Panc1 (cell line): ENCODE measurements at regions not wholly inside any gene's neighbourhood (a gene's known extent, or its start where the extent isn't known, plus 50 kb on each side); places are given as distances from the start of the nearest gene placed in this dataset.

Experiments used
- ATAC-seq: fragments of 200-7000 bp; cut with Tn5 transposase; 2 replicates; pipeline ENCODE4 v1.9.1; 2020; ENCODE audit warnings: mild to moderate bottlenecking, moderate library complexity
- BruUV-seq: library from RNA; stranded (reverse); fragments of 400-500 nt; replicated peaks from 2 replicates; lab custom pipeline; 2021; lab: Mats Ljungman, UMichigan
- CTCF ChIA-PET: fragments of 300-600 bp; sonication (Branson Sonifier 250); formaldehyde crosslinking; loops from one replicate; lab custom pipeline; 2022; ENCODE audit warnings: antibody characterized with exemption; lab: Charles Lee
- POLR2A ChIA-PET: fragments of 300-600 bp; sonication (Branson Sonifier 250); formaldehyde crosslinking; loops from one replicate; lab custom pipeline; 2022; ENCODE audit warnings: antibody characterized with exemption; lab: Charles Lee
- DNase-seq: peaks from one replicate; pipeline ENCODE4 v3.0.0-alpha.2; 2010; ENCODE audit warnings: low read depth, low spot score
- H3K27ac ChIP-seq: 2 replicates; pipeline ENCODE4 v1.5.1; 2011; ENCODE audit warnings: mild to moderate bottlenecking, low read length, inconsistent platforms
- H3K27me3 ChIP-seq: fragments of 200-500 bp; sonication (Bioruptor generic); 2 replicates; pipeline ENCODE4 v1.6.0; 2014; ENCODE audit warnings: low read length, inconsistent platforms; ENCODE audit not compliant: control insufficient read depth, insufficient read depth
- H3K36me3 ChIP-seq: fragments of 200-500 bp; sonication (Bioruptor generic); 2 replicates; pipeline ENCODE4 v1.5.1; 2014; ENCODE audit warnings: inconsistent platforms, mild to moderate bottlenecking, low read length, moderate library complexity; ENCODE audit not compliant: control insufficient read depth, insufficient read depth
- H3K4me1 ChIP-seq: 2 replicates; pipeline ENCODE4 v1.5.1; 2011; ENCODE audit warnings: inconsistent platforms, mild to moderate bottlenecking, low read length, moderate library complexity; ENCODE audit not compliant: control insufficient read depth, insufficient read depth
- H3K4me3 ChIP-seq, 2 experiments: 2 replicates each; pipeline ENCODE4 v1.5.1; 2011 to 2012; ENCODE audit warnings: low read depth in 2 of 2, low read length in 2 of 2, mild to moderate bottlenecking in 2 of 2, inconsistent platforms in 1 of 2, moderate library complexity in 1 of 2
- H3K9me3 ChIP-seq: fragments of 200-500 bp; sonication (Bioruptor generic); 2 replicates; pipeline ENCODE4 v1.5.1; 2014; ENCODE audit warnings: low read depth, mild to moderate bottlenecking, inconsistent platforms, low read length, moderate library complexity; ENCODE audit not compliant: control insufficient read depth, insufficient read depth
- CTCF ChIP-seq: fragments of 450-650 bp; IDR thresholded peaks from 2 replicates; pipeline ENCODE4 v1.5.1; 2017; ENCODE audit warnings: mild to moderate bottlenecking
- POLR2AphosphoS5 ChIP-seq: IDR thresholded peaks from 2 replicates; pipeline ENCODE4 v1.6.1; 2012; ENCODE audit warnings: mild to moderate bottlenecking, low read depth, low read length, moderate library complexity
- SIN3A ChIP-seq: IDR thresholded peaks from 2 replicates; pipeline ENCODE4 v1.6.1; 2012; ENCODE audit warnings: low read depth, mild to moderate bottlenecking, low read length, moderate library complexity, borderline replicate concordance; ENCODE audit not compliant: insufficient read depth
- TCF7L2 ChIP-seq: IDR thresholded peaks from 2 replicates; pipeline ENCODE4 v1.6.1; 2011; ENCODE audit warnings: mild to moderate bottlenecking, low read depth, low read length, inconsistent platforms
- in situ Hi-C: cut with HindIII; loops from 2 replicates; pipeline ENCODE4 v1.10.0; 2016; ENCODE audit warnings: low sequenced_read_pairs, low pct_unique_long_range_greater_than_20kb
- intact Hi-C: fragments of 100-400 bp; cut with micrococcal nuclease; formaldehyde crosslinking; loops from one replicate; pipeline ENCODE4 v1.10.0; 2022; ENCODE audit not compliant: unreplicated experiment
- TF ChIP-seq, protein P1 (sequence below), 2 experiments: IDR thresholded peaks; 2 replicates each; pipeline ENCODE4 v1.6.1; 2011 to 2012; ENCODE audit warnings: low read depth in 2 of 2, control low read depth in 1 of 2, low read length in 1 of 2, mild to moderate bottlenecking in 1 of 2, moderate library complexity in 1 of 2; ENCODE audit not compliant: insufficient read depth in 1 of 2

DNA sequence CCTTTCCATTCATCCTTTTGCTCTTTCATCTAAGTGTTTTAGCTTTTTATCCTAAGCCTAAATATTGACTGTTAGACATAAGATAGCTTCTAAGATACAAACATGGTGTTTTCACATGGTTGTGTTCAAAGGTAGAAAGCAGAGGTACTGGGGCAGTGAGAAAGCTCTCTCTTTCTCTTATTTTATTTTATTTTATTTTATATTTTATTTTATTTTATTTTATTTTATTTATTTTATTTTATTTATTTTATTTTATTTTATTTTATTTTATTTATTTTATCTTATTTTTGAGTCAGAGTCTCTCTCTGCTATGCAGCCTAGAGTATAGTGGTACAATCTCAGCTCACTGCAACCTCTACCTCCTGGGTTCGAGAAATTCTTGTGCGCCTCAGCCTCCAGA, 287.2 kb downstream of the IKZF2 start:
- intact Hi-C loops = no loop called here

GRCh38 chr2:212863185-212863588, 288.2 kb downstream of the IKZF2 start:
- TF ChIP-seq CTCF = peak; percentile 62
- no peak for TF ChIP-seq SIN3A
- no peak for TF ChIP-seq POLR2AphosphoS5
- no peak for TF ChIP-seq TCF7L2
- no peak for ATAC-seq
- Histone ChIP-seq H3K27me3 (no peaks in the 10 kb centered on the region), H3K9me3 (peaks cover 13% of the 10 kb centered on the region), H3K4me3 (no peak overlapping the region), H3K27ac (no peak overlapping the region), H3K4me1 (no peaks in the 10 kb centered on the region), H3K36me3 (no peaks in the 10 kb centered on the region)
- no peak for DNase-seq
- CTCF ChIA-PET = interaction anchor here (0.9 kb wide), 1 partner anchor 456 kb away, joined by 3 read pairs; no protein-coding TSS in a partner anchor
- BruUV-seq = no TSS peak
- in situ Hi-C loops (no loop called here), intact Hi-C loops (loop anchor here (2.0 kb wide), 1 partner anchor 290 kb away; no protein-coding TSS in a partner anchor)
- POLR2A ChIA-PET = no interaction called here

More for the DNA sequence above, 287.2 kb downstream of the IKZF2 start:
- no peaks in the 10 kb centered on the region for H3K27me3 ChIP-seq
- H3K36me3 ChIP-seq = no peaks in the 10 kb centered on the region
- TF ChIP-seq POLR2AphosphoS5 (no peak), CTCF (no peak), TCF7L2 (no peak), SIN3A (no peak)
- TF ChIP-seq, protein P1, sequence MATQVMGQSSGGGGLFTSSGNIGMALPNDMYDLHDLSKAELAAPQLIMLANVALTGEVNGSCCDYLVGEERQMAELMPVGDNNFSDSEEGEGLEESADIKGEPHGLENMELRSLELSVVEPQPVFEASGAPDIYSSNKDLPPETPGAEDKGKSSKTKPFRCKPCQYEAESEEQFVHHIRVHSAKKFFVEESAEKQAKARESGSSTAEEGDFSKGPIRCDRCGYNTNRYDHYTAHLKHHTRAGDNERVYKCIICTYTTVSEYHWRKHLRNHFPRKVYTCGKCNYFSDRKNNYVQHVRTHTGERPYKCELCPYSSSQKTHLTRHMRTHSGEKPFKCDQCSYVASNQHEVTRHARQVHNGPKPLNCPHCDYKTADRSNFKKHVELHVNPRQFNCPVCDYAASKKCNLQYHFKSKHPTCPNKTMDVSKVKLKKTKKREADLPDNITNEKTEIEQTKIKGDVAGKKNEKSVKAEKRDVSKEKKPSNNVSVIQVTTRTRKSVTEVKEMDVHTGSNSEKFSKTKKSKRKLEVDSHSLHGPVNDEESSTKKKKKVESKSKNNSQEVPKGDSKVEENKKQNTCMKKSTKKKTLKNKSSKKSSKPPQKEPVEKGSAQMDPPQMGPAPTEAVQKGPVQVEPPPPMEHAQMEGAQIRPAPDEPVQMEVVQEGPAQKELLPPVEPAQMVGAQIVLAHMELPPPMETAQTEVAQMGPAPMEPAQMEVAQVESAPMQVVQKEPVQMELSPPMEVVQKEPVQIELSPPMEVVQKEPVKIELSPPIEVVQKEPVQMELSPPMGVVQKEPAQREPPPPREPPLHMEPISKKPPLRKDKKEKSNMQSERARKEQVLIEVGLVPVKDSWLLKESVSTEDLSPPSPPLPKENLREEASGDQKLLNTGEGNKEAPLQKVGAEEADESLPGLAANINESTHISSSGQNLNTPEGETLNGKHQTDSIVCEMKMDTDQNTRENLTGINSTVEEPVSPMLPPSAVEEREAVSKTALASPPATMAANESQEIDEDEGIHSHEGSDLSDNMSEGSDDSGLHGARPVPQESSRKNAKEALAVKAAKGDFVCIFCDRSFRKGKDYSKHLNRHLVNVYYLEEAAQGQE (IDR thresholded peaks at IDR 0.05; ENCODE audit: insufficient read depth in 1 of 2, low read depth in 2 of 2, low read length in 1 of 2) = no peak
- ChIA-PET POLR2A (no interaction called here), CTCF (no interaction called here)
- no peak overlapping the region for H3K4me3 ChIP-seq
- BruUV-seq = no TSS peak
- peaks cover 13% of the 10 kb centered on the region for H3K9me3 ChIP-seq
- H3K27ac ChIP-seq = no peak overlapping the region
- DNase-seq (no peak), ATAC-seq (no peak)
- H3K4me1 ChIP-seq = no peaks in the 10 kb centered on the region
- in situ Hi-C loops = no loop called here
